ENCODE measurements at regions not wholly inside any gene's neighbourhood (a gene's known extent, or its start where the extent isn't known, plus 50 kb on each side); places are given as distances from the start of the nearest gene placed in this dataset.

DNA sequence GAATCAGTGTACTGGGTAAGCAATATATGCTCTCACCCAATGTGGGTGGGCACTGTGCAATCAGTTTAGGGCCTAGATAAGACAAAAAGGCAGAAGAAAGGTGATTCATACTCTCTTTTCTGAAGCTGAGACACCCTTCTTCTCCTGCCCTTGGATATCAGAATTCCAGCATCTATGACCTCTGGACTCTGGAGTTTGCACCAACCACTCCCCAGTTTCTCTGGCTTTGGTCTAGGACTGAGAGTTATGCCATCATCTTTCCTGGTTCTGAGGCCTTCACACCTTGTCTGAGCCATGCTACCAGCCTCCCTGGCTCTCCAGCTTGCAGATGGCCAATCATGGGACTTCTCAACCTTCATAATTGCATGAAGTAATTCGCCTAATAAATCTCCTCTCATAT is 724.6 kb upstream of the TYRP1 start:
- H3K4me3 Mint-ChIP-seq: no peak overlapping the region

DNA sequence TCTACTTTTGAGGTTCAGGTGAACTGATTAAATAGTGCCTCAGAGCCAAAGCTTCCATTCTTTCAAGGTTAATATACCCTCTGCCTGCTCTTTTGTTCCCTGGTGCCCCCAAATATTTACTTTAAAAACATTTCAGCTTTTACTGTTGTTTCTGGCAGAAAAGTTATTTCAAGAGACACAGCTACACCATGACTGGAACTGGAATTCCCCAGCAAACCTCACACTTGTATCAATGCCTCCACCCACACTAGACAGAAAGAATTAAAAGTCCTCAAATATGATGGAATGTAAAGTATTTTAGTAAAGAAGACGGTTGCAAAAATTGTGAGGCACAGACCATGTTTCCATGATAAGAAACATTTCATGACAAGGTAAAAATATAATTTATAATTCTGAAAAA is 720.2 kb upstream of the TYRP1 start:
- Mint-ChIP-seq H3K4me3 (no peak overlapping the region), H3K9me3 (peaks cover 1 to 5% (median 2%) of the 10 kb centered on the region in 3 donors), H3K4me1 (no peaks in the 10 kb centered on the region), H3K27ac (no peak overlapping the region), H3K27me3 (no peaks in the 10 kb centered on the region), H3K36me3 (no peaks in the 10 kb centered on the region)

More for the DNA sequence above, 724.6 kb upstream of the TYRP1 start:
- Mint-ChIP-seq H3K36me3 (no peaks in the 10 kb centered on the region), H3K4me1 (no peaks in the 10 kb centered on the region), H3K27ac (no peak overlapping the region), H3K27me3 (no peaks in the 10 kb centered on the region), H3K9me3 (peaks cover 0 to 16% (median 0%) of the 10 kb centered on the region in 3 donors)

DNA sequence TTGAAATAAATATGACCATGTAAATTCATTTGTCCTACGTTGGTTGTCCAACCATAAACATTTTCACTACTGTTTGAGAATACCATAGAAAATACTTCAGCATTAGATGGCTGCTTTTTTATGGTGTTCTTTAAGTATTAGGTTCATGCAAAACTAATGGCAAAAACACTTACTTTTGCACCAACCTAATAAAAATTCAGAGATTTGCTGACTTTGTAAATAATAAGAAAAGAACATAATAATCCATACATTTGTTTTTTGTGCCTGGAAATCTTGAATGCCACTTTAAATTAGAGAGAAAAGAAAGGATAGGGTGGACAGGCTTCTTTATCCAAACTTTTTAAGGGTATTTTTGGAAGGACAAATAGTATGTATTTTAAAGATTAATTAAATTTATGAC is 719.7 kb upstream of the TYRP1 start:
- peaks cover 1 to 4% (median 3%) of the 10 kb centered on the region in 3 donors for H3K9me3 Mint-ChIP-seq
- H3K4me1 Mint-ChIP-seq: no peaks in the 10 kb centered on the region
- no peaks in the 10 kb centered on the region for H3K27me3 Mint-ChIP-seq
- no peaks in the 10 kb centered on the region for H3K36me3 Mint-ChIP-seq
- H3K27ac Mint-ChIP-seq: no peak overlapping the region
- no peak overlapping the region for H3K4me3 Mint-ChIP-seq

- no peaks in the 10 kb centered on the region for H3K27me3 Mint-ChIP-seq
- H3K36me3 Mint-ChIP-seq: no peaks in the 10 kb centered on the region
- H3K4me3 Mint-ChIP-seq: no peak overlapping the region
- H3K27ac Mint-ChIP-seq: no peak overlapping the region
- H3K4me1 Mint-ChIP-seq: no peaks in the 10 kb centered on the region
- peaks cover 1 to 9% (median 1%) of the 10 kb centered on the region in 3 donors for H3K9me3 Mint-ChIP-seq
Measured at GRCh38 chr9:11992866-11993265, 700.3 kb upstream of the TYRP1 start.

- Mint-ChIP-seq H3K27me3 (no peaks in the 10 kb centered on the region), H3K4me1 (peaks cover 0 to 1% (median 0%) of the 10 kb centered on the region in 3 donors), H3K4me3 (peak overlapping the region in 1 of 4 donors; percentile 37), H3K27ac (no peak overlapping the region), H3K9me3 (peaks cover 14 to 17% (median 16%) of the 10 kb centered on the region in 3 donors), H3K36me3 (no peaks in the 10 kb centered on the region)
Measured at GRCh38 chr9:12014488-12014887, 678.7 kb upstream of the TYRP1 start.

DNA sequence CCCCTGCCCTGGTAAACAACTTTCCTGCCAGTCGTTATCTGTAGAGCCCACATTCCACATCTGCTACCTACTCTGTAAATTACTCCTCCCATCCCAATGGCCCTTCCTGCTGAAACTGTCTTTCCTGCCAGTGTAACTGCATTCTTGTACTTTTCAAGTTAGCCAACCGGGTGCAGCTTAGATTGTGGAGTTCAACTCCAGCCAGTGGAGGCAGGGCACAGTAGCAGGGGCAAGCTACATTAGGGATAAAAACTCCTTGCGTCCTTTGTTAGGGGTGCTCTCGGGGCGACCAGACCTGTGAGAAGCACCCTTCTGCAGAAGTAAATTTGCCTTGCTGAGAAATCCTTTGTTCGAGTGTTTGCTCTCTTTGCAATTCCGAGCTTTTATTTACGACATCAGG is 639.0 kb upstream of the TYRP1 start:
- Mint-ChIP-seq H3K36me3 (no peaks in the 10 kb centered on the region), H3K27ac (no peak overlapping the region), H3K27me3 (no peaks in the 10 kb centered on the region), H3K9me3 (peaks cover 2 to 36% (median 4%) of the 10 kb centered on the region in 3 donors), H3K4me1 (no peaks in the 10 kb centered on the region), H3K4me3 (no peak overlapping the region)

DNA sequence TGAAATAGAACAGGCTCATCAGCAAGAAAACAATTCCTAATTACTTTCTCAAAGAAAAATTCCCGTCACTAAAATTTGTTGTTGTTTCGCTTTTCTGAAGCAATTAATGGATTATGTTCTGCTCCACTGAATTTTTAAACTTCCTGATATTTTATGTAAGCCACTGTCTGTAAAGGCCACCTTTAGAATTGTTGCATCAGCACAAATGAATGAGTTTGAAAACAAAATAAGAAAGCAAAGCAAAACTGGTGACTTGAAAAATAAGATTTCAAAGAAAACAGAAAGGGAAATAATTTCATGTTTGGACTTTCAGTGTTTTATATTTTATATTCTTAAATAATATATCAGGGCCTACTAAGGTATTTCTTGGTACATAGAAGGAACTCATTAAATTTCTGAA is 636.3 kb upstream of the TYRP1 start:
- Mint-ChIP-seq H3K27me3 (no peaks in the 10 kb centered on the region), H3K4me1 (no peaks in the 10 kb centered on the region), H3K4me3 (no peak overlapping the region), H3K9me3 (peaks cover 2 to 36% (median 4%) of the 10 kb centered on the region in 3 donors), H3K27ac (no peak overlapping the region), H3K36me3 (no peaks in the 10 kb centered on the region)

GRCh38 chr9:12060067-12060466 is 633.1 kb upstream of the TYRP1 start:
- no peaks in the 10 kb centered on the region for H3K36me3 Mint-ChIP-seq
- peaks cover 0 to 13% (median under 1%) of the 10 kb centered on the region in 3 donors for H3K9me3 Mint-ChIP-seq
- H3K4me1 Mint-ChIP-seq: no peaks in the 10 kb centered on the region
- H3K27me3 Mint-ChIP-seq: no peaks in the 10 kb centered on the region
- H3K4me3 Mint-ChIP-seq: no peak overlapping the region
- H3K27ac Mint-ChIP-seq: no peak overlapping the region

- Mint-ChIP-seq H3K27me3 (no peaks in the 10 kb centered on the region), H3K4me3 (no peak overlapping the region), H3K9me3 (peaks cover 0 to 9% (median 0%) of the 10 kb centered on the region in 3 donors), H3K27ac (no peak overlapping the region), H3K36me3 (no peaks in the 10 kb centered on the region), H3K4me1 (no peaks in the 10 kb centered on the region)
Measured at GRCh38 chr9:12060811-12061210, 632.4 kb upstream of the TYRP1 start.

- no peaks in the 10 kb centered on the region for H3K36me3 Mint-ChIP-seq
- peaks cover 1 to 4% (median 2%) of the 10 kb centered on the region in 3 donors for H3K9me3 Mint-ChIP-seq
- no peak overlapping the region for H3K4me3 Mint-ChIP-seq
Measured at GRCh38 chr9:12065050-12065449, 628.1 kb upstream of the TYRP1 start.

DNA sequence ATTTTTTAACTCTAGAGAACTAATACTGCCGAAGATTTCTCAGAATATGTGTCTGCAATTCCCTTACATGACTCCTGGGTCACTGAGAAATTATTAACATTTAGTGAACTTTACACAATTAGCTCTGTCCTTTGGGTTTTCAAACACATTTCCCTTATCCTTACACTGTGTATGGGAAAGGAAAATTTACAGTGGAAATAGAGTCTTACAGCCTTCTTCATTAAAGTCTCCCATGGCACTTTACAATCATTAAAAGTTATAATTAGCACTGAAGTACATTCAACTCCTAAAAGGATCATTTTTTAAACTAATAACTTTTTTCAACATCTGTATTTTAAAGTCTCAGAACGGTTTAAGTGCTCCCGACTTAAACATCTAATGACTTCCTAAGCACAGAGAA is 627.5 kb upstream of the TYRP1 start:
- Mint-ChIP-seq H3K4me3 (no peak overlapping the region), H3K4me1 (no peaks in the 10 kb centered on the region), H3K27ac (no peak overlapping the region), H3K9me3 (peaks cover 1 to 4% (median 2%) of the 10 kb centered on the region in 3 donors), H3K36me3 (no peaks in the 10 kb centered on the region), H3K27me3 (no peaks in the 10 kb centered on the region)

More at GRCh38 chr9:12065050-12065449, 628.1 kb upstream of the TYRP1 start:
- Mint-ChIP-seq H3K27ac (no peak overlapping the region), H3K4me1 (no peaks in the 10 kb centered on the region), H3K27me3 (no peaks in the 10 kb centered on the region)

DNA sequence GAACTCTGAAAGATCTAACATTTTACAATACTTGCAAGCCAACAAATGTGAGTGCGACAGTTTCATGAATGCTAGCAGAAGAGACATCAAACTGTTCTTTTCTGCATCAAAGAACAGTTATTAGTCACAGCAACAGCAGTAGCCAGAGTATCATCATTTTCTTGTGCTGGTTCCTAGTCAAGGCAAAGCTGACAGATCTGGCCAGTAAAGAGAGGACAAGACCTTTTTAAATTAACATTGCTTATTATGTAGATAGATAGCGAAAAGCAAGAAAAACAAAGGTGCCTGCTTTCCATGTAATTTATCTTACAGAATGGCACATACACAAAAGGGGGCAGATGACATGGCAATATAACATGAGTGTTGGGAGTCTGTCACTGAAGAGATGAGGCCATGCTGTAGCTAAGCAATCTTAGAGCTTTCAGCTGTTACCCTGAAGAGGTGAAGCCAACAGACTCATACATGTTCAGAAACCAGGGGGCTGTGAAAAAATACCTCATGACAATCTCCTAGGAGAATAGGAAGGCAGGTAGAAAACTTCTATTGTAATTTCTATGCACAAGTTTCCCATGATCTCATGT is 626.6 kb upstream of the TYRP1 start:
- Mint-ChIP-seq H3K4me3 (no peak overlapping the region), H3K27me3 (no peaks in the 10 kb centered on the region), H3K36me3 (no peaks in the 10 kb centered on the region), H3K4me1 (no peaks in the 10 kb centered on the region), H3K27ac (no peak overlapping the region), H3K9me3 (peaks cover under 1 to 2% (median 1%) of the 10 kb centered on the region in 3 donors)

DNA sequence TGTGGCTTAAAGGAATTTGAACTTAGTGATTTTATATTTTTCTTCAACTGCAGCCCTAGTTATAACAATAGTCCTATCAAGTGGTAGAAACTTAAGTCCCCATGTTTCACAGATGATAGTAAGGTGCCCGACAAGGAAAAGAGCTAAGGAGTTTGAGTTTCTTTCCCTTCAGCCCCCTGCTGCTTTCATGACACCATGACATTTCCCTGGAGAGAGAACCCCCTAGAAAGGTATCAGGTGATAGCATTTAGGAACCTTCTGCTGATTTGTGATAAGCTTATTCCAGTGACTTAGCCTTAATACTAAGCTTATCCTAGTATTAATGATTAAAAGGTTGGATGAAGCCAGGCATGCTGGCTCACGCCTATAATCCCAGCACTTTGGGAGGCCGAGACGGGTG is 623.8 kb upstream of the TYRP1 start:
- Mint-ChIP-seq H3K36me3 (no peaks in the 10 kb centered on the region), H3K4me1 (no peaks in the 10 kb centered on the region), H3K27me3 (no peaks in the 10 kb centered on the region), H3K27ac (no peak overlapping the region), H3K4me3 (no peak overlapping the region), H3K9me3 (peaks cover 0 to 3% (median 2%) of the 10 kb centered on the region in 3 donors)

DNA sequence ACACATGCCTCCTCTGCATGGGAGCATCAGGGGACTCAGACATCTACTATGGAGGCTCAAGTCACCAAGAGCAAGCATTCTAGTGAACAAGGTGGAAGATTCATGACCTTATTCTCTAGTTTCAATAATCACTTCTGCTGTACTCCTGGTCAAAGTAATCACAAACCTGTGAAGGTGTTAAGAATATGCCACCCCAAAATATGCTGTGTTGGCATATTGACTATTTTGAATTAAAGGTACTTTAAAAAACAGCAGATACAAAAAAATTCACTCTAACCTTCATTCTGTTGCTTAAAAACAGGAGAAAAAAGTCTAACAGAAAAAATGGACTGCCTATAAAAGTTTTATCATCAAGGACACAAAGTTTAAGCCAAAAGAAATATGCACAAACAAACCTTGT is 607.8 kb upstream of the TYRP1 start:
- Mint-ChIP-seq H3K9me3 (peaks cover 0 to 16% (median 2%) of the 10 kb centered on the region in 3 donors), H3K36me3 (no peaks in the 10 kb centered on the region), H3K4me1 (no peaks in the 10 kb centered on the region), H3K4me3 (no peak overlapping the region), H3K27me3 (no peaks in the 10 kb centered on the region), H3K27ac (no peak overlapping the region)

DNA sequence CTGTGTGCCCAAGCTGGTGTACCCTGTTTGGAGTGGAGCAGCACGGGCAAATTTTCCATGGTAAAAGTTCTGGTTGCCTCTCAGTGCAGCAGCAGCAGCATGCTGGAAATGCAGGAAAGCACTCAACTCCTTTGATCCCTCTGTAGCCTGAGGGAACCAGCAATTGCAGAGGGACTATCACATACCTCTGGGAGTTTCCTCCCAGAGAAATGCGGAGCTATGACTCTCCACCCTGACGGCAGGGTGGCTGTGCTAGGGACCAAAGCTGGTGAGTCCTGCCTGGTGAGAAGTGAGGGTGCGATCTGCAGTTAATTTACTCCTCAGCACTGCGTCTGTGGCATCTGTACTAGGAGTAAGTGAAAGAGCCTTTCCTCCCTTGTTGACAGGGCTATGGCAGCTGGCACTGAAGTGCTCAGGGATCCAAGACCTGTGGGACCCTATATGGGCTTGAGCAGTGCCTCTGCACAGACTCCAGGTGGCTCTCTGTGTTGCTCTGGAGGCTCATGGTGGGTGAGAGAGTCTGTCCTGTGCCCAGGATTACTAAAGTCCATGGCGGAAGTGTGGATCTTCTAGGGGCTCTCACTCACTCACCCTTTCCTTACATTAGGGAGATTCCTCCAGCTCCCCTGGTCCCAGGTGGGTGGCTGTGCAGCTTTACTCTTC is 601.2 kb upstream of the TYRP1 start:
- no peaks in the 10 kb centered on the region for H3K27me3 Mint-ChIP-seq
- H3K9me3 Mint-ChIP-seq: peaks cover 4 to 16% (median 7%) of the 10 kb centered on the region in 3 donors
- no peak overlapping the region for H3K4me3 Mint-ChIP-seq
- no peaks in the 10 kb centered on the region for H3K4me1 Mint-ChIP-seq
- no peak overlapping the region for H3K27ac Mint-ChIP-seq
- H3K36me3 Mint-ChIP-seq: no peaks in the 10 kb centered on the region

GRCh38 chr9:12094046-12094445 is 599.1 kb upstream of the TYRP1 start:
- Mint-ChIP-seq H3K4me1 (no peaks in the 10 kb centered on the region), H3K27me3 (no peaks in the 10 kb centered on the region)

More at GRCh38 chr9:12094046-12094445, 599.1 kb upstream of the TYRP1 start:
- Mint-ChIP-seq H3K27ac (no peak overlapping the region), H3K4me3 (no peak overlapping the region), H3K9me3 (peaks cover 6 to 7% (median 7%) of the 10 kb centered on the region in 3 donors), H3K36me3 (no peaks in the 10 kb centered on the region)
